ENCODE measurements at regions not wholly inside any gene's neighbourhood (a gene's known extent, or its start where the extent isn't known, plus 50 kb on each side); places are given as distances from the start of the nearest gene placed in this dataset.

DNA sequence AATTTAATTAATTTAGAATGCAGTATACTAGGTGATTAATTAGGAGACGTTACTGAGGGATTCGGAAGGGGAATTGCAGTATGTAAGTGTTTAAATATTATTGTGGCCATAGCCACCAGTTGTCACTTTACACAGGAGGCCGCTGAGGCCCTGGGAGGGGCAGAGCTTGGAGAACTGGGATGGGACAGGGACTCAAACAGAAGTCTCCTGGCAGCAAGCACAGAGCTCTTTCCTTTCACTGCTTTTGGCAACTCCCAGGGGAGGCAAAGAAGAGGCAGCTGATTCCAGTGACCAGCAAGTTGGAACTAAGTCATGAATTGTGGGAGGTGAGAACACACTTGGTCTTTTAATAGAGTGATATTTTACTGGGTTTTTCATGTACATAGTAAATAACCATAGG lies 248.6 kb downstream of the RPLP1 start:
- TF ChIP-seq, protein P1, sequence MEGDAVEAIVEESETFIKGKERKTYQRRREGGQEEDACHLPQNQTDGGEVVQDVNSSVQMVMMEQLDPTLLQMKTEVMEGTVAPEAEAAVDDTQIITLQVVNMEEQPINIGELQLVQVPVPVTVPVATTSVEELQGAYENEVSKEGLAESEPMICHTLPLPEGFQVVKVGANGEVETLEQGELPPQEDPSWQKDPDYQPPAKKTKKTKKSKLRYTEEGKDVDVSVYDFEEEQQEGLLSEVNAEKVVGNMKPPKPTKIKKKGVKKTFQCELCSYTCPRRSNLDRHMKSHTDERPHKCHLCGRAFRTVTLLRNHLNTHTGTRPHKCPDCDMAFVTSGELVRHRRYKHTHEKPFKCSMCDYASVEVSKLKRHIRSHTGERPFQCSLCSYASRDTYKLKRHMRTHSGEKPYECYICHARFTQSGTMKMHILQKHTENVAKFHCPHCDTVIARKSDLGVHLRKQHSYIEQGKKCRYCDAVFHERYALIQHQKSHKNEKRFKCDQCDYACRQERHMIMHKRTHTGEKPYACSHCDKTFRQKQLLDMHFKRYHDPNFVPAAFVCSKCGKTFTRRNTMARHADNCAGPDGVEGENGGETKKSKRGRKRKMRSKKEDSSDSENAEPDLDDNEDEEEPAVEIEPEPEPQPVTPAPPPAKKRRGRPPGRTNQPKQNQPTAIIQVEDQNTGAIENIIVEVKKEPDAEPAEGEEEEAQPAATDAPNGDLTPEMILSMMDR (IDR thresholded peaks at IDR 0.05) = no peak
- no peak for TF ChIP-seq HOXA7 (CRISPR knock-in tag; IDR thresholded peaks at IDR 0.05)
- no peak for TF ChIP-seq FOSB (CRISPR knock-in tag; IDR thresholded peaks at IDR 0.05)
- TF ChIP-seq FOSL2 (IDR thresholded peaks at IDR 0.05) = no peak
- no peak for TF ChIP-seq FOSL2 (CRISPR knock-in tag; IDR thresholded peaks at IDR 0.05)
- no peak for TF ChIP-seq POLR2AphosphoS2 (conservative IDR thresholded peaks at IDR 0.05; ENCODE audit: low read length)
- TF ChIP-seq RAD21 (conservative IDR thresholded peaks at IDR 0.05 in 1 of 2, IDR thresholded peaks at IDR 0.05 in 1 of 2) = no peak
- no peak for TF ChIP-seq EHMT2 (IDR thresholded peaks at IDR 0.05; ENCODE audit: low read depth)
- TF ChIP-seq, protein P2, sequence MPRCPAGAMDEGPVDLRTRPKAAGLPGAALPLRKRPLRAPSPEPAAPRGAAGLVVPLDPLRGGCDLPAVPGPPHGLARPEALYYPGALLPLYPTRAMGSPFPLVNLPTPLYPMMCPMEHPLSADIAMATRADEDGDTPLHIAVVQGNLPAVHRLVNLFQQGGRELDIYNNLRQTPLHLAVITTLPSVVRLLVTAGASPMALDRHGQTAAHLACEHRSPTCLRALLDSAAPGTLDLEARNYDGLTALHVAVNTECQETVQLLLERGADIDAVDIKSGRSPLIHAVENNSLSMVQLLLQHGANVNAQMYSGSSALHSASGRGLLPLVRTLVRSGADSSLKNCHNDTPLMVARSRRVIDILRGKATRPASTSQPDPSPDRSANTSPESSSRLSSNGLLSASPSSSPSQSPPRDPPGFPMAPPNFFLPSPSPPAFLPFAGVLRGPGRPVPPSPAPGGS (IDR thresholded peaks at IDR 0.05) = no peak
- no peak for TF ChIP-seq POLR2A (IDR thresholded peaks at IDR 0.05; ENCODE audit: low read length)
- no peak for TF ChIP-seq CHD2 (IDR thresholded peaks at IDR 0.05; ENCODE audit: low read length, partially characterized antibody)
- TF ChIP-seq ZFP36 (IDR thresholded peaks at IDR 0.05; ENCODE audit: borderline replicate concordance, partially characterized antibody) = no peak
- TF ChIP-seq KDM5A (IDR thresholded peaks at IDR 0.05) = no peak
- TF ChIP-seq, protein P3, sequence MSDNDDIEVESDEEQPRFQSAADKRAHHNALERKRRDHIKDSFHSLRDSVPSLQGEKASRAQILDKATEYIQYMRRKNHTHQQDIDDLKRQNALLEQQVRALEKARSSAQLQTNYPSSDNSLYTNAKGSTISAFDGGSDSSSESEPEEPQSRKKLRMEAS (IDR thresholded peaks at IDR 0.05) = no peak
